ENCODE measurements at regions not wholly inside any gene's neighbourhood (a gene's known extent, or its start where the extent isn't known, plus 50 kb on each side); places are given as distances from the start of the nearest gene placed in this dataset.

- in situ Hi-C loops (cut with HindIII; ENCODE audit: low sequenced_read_pairs), result no loop called here
- no peak overlapping the region for H3K4me3 ChIP-seq (ENCODE audit: low read depth, low read length)
- no peak for DNase-seq (ENCODE audit: low read depth)
- TF ChIP-seq, protein P1, sequence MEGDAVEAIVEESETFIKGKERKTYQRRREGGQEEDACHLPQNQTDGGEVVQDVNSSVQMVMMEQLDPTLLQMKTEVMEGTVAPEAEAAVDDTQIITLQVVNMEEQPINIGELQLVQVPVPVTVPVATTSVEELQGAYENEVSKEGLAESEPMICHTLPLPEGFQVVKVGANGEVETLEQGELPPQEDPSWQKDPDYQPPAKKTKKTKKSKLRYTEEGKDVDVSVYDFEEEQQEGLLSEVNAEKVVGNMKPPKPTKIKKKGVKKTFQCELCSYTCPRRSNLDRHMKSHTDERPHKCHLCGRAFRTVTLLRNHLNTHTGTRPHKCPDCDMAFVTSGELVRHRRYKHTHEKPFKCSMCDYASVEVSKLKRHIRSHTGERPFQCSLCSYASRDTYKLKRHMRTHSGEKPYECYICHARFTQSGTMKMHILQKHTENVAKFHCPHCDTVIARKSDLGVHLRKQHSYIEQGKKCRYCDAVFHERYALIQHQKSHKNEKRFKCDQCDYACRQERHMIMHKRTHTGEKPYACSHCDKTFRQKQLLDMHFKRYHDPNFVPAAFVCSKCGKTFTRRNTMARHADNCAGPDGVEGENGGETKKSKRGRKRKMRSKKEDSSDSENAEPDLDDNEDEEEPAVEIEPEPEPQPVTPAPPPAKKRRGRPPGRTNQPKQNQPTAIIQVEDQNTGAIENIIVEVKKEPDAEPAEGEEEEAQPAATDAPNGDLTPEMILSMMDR (IDR thresholded peaks at IDR 0.05; ENCODE audit: low read depth, low read length, missing control alignments), result no peak
Observed at GRCh38 chr6:146944809-146945208, 259.4 kb upstream of the STXBP5 start.

DNA sequence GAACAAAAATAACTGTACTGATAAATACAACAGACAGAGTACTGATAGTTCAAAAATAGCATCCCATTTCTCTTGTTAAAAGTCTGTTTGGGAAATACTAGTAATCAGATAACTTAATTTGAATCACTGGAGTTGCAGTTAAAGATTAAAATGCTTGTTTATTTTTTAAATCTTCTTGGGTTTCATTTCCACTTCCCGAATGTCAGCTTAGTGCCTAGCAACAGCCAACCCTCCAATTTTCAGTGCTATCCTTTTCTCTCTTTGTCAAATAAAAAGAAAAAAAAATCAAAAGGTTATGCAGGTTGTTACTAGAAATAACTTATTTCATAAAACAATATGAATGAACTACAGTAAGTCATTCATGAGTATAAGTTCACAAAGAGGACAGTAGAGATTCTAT, 257.7 kb upstream of the STXBP5 start:
- no peak for DNase-seq (ENCODE audit: low read depth)
- TF ChIP-seq, protein P1 (IDR thresholded peaks at IDR 0.05; ENCODE audit: low read depth, low read length, missing control alignments), result no peak
- no peak overlapping the region for H3K4me3 ChIP-seq (ENCODE audit: low read depth, low read length)
- in situ Hi-C loops (cut with HindIII; ENCODE audit: low sequenced_read_pairs), result no loop called here

DNA sequence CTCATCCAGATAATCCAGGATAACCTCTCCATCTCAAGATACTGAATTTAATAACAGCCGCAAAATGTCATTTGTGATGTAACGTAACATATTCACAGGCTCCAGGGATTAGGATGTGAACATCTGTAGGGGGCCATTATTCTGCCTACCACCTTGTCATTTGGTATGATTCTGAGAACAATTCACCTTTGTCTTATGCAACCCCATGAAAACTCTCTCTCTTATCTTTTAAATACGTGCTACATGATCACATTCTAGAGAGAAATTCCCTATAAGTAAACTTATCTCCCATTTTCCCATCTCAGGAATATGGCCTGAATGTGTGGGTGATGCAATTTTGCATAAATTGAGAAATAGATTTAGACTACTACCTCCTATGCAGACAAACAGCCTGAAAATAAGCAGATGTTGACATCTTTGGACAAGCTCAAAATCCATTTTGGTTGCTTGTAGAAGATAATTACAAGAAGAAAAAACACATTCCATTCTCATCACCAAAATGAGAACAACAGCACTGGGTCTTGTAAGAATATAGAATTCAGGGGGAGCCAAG, 255.4 kb upstream of the STXBP5 start:
- TF ChIP-seq, protein P1 (IDR thresholded peaks at IDR 0.05; ENCODE audit: low read depth, low read length, missing control alignments), result no peak
- in situ Hi-C loops (cut with HindIII; ENCODE audit: low sequenced_read_pairs), result no loop called here
- no peak for DNase-seq (ENCODE audit: low read depth)
- no peak overlapping the region for H3K4me3 ChIP-seq (ENCODE audit: low read depth, low read length)

- TF ChIP-seq, protein P1 (IDR thresholded peaks at IDR 0.05; ENCODE audit: low read depth, low read length, missing control alignments), result no peak
- in situ Hi-C loops (cut with HindIII; ENCODE audit: low sequenced_read_pairs), result no loop called here
- DNase-seq (ENCODE audit: low read depth), result no peak
- no peak overlapping the region for H3K4me3 ChIP-seq (ENCODE audit: low read depth, low read length)
Observed at GRCh38 chr6:146949425-146949824, 254.8 kb upstream of the STXBP5 start.

- no peak overlapping the region for H3K4me3 ChIP-seq (ENCODE audit: low read depth, low read length)
- no peak for DNase-seq (ENCODE audit: low read depth)
- TF ChIP-seq, protein P1 (IDR thresholded peaks at IDR 0.05; ENCODE audit: low read depth, low read length, missing control alignments), result no peak
- in situ Hi-C loops (cut with HindIII; ENCODE audit: low sequenced_read_pairs), result no loop called here
Observed at GRCh38 chr6:146950351-146950835, 253.8 kb upstream of the STXBP5 start.

DNA sequence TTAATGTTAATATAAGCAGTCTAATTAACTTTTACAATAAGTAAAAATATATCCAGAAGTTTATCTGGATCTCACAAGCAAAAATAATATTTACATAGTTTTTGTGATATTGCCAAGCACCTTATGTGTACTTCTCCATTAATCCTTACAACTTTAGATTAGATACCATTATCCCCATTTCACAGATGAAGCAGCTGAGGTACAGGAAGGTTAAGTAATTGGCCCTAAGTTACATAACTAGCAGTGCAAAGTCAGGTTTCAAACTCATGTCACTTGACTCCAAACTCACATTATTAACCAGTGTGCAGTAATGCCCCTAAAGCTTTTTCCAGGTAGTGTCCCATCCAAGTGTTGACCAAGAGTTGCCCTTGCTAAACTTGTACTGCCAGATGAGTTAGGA, 248.6 kb upstream of the STXBP5 start:
- in situ Hi-C loops (cut with HindIII; ENCODE audit: low sequenced_read_pairs), result no loop called here
- no peak for DNase-seq (ENCODE audit: low read depth)
- H3K4me3 ChIP-seq (ENCODE audit: low read depth, low read length), result no peak overlapping the region
- TF ChIP-seq, protein P1 (IDR thresholded peaks at IDR 0.05; ENCODE audit: low read depth, low read length, missing control alignments), result no peak

Measured in astrocyte of the cerebellum (primary cell).